ENCODE measurements at regions not wholly inside any gene's neighbourhood (a gene's known extent, or its start where the extent isn't known, plus 50 kb on each side); places are given as distances from the start of the nearest gene placed in this dataset.
"Not testable (repeated sequence)": the region's sequence is repeated elsewhere in the genome, so short reads cannot be mapped to it uniquely, and the experiment has no call there.

DNA sequence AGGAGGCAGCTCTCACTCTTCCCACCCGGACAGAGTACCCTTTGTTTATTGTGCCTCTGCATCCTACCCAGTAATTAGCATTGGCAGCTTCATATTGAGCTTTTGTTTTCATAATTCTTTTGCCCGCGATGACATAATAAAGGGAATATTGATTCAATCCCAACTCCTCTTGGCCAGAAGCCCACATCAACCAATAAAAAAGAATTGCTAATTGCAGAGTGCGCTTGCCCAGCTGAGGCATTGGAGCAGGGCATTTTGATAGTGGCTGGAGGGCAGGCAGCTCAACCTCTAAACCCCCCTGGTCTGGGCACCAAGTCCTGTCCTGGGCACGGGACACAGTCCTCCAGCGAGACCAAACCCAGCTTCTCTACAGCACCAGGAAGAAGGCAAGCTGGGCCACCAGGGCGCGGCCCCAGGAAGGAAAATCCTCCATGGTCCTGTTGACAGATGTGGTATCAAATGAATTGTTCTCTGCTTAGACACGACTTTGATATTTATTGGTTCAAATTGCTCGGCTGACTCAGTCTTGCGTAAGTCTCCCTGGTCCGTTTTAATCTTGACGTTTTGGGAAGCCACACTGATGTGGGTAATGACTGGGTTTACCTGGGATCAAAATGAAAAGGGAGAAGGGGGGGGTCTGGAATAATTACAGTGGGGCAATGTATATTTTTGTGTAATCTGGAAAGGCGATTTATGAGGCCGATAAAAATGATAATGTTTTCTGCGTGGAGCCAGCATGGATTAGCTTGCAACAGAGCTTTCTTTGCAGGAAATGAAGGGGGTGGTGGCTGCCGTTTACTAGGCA, 220.7 kb upstream of the MSX2 start:
- Histone ChIP-seq H3K27me3 (no peaks in the 10 kb centered on the region), H3K36me3 (no peaks in the 10 kb centered on the region), H3K27ac (peak overlapping the region; percentile 76 to 83), H3K4me3 (peak overlapping the region in 2 of 3 donors; percentile 30 to 52), H3K4me1 (peaks cover 0 to 7% of the 10 kb centered on the region in 2 donors), H3K9me3 (peaks cover 4 to 6% of the 10 kb centered on the region in 2 donors)
- intact Hi-C loops (cut with DNase I; ENCODE audit: low total_unique reads) = loop anchor here (1.0 to 5.0 kb wide), 2 partner anchors 20 to 824 kb away; no protein-coding TSS in a partner anchor
- DNase-seq (ENCODE audit: low spot score in 2 of 2) = peak in 1 of 2 donors; percentile 38
- no peak for TF ChIP-seq POLR2AphosphoS5 (IDR thresholded peaks at IDR 0.05)
- TF ChIP-seq, protein P1, sequence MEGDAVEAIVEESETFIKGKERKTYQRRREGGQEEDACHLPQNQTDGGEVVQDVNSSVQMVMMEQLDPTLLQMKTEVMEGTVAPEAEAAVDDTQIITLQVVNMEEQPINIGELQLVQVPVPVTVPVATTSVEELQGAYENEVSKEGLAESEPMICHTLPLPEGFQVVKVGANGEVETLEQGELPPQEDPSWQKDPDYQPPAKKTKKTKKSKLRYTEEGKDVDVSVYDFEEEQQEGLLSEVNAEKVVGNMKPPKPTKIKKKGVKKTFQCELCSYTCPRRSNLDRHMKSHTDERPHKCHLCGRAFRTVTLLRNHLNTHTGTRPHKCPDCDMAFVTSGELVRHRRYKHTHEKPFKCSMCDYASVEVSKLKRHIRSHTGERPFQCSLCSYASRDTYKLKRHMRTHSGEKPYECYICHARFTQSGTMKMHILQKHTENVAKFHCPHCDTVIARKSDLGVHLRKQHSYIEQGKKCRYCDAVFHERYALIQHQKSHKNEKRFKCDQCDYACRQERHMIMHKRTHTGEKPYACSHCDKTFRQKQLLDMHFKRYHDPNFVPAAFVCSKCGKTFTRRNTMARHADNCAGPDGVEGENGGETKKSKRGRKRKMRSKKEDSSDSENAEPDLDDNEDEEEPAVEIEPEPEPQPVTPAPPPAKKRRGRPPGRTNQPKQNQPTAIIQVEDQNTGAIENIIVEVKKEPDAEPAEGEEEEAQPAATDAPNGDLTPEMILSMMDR (IDR thresholded peaks at IDR 0.05) = no peak
- no peak for TF ChIP-seq POLR2A (IDR thresholded peaks at IDR 0.05)

DNA sequence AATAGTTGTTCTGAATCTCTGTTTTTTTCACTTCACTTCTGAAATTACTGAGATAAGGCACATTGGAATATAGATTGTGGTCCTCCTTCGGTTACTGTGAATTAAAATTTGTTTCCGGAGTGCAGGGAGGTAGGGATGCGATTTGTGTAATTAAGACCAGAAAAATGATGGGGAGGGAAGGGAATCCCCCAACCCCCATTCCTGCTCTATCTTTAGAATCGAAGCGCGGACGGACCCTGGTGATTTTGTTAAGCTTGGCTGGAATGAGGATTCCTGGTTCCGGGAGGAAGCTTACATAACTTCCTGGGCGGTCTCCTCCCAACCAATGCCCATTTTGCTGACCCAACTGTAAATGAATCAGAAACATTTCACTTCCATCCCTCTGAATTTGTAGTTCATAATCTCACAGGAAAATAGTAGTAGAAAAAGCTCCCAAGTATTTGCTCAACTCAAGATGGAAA, 220.1 kb upstream of the MSX2 start:
- Histone ChIP-seq H3K9me3 (no peaks in the 10 kb centered on the region), H3K27me3 (no peaks in the 10 kb centered on the region), H3K4me3 (peak overlapping the region in 2 of 3 donors; percentile 30 to 52), H3K36me3 (no peaks in the 10 kb centered on the region), H3K27ac (peak overlapping the region; percentile 76 to 83), H3K4me1 (peaks cover 0 to 7% of the 10 kb centered on the region in 2 donors)
- TF ChIP-seq POLR2AphosphoS5 (IDR thresholded peaks at IDR 0.05) (no peak), POLR2A (IDR thresholded peaks at IDR 0.05) (no peak)
- TF ChIP-seq, protein P1 (IDR thresholded peaks at IDR 0.05) = no peak
- DNase-seq (ENCODE audit: low spot score in 2 of 2) = no peak
- intact Hi-C loops (cut with DNase I; ENCODE audit: low total_unique reads) = loop anchor here (5.0 kb wide), 1 partner anchor 823 kb away; no protein-coding TSS in a partner anchor

DNA sequence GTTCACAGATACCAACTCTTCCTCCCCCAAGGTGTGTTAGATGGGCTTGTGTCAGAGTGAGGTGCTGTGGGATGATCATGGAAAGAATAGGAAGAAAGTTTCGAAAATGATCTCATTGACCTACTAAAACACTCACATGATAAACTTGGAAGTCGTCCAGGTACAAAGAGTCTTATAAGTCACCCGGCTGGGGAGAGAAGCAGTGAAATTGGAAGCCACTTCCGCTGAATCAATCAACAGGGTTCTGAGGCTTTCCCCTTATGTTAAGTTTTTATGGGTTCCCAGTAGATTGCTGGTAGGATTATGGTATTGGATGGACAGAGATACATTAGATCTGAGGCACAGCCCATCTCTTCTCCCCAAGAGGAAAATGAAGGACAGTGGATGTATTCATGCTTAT, 218.8 kb upstream of the MSX2 start:
- intact Hi-C loops (cut with DNase I; ENCODE audit: low total_unique reads) = no loop called here
- H3K4me3 ChIP-seq = no peak overlapping the region
- no peak for TF ChIP-seq POLR2A (IDR thresholded peaks at IDR 0.05)
- no peak for TF ChIP-seq POLR2AphosphoS5 (IDR thresholded peaks at IDR 0.05)
- TF ChIP-seq, protein P1 (IDR thresholded peaks at IDR 0.05) = no peak
- H3K36me3 ChIP-seq = no peaks in the 10 kb centered on the region
- no peaks in the 10 kb centered on the region for H3K9me3 ChIP-seq
- no peak overlapping the region for H3K27ac ChIP-seq
- H3K27me3 ChIP-seq = no peaks in the 10 kb centered on the region
- peaks cover 0 to 7% of the 10 kb centered on the region in 2 donors for H3K4me1 ChIP-seq
- DNase-seq (ENCODE audit: low spot score in 2 of 2) = no peak

DNA sequence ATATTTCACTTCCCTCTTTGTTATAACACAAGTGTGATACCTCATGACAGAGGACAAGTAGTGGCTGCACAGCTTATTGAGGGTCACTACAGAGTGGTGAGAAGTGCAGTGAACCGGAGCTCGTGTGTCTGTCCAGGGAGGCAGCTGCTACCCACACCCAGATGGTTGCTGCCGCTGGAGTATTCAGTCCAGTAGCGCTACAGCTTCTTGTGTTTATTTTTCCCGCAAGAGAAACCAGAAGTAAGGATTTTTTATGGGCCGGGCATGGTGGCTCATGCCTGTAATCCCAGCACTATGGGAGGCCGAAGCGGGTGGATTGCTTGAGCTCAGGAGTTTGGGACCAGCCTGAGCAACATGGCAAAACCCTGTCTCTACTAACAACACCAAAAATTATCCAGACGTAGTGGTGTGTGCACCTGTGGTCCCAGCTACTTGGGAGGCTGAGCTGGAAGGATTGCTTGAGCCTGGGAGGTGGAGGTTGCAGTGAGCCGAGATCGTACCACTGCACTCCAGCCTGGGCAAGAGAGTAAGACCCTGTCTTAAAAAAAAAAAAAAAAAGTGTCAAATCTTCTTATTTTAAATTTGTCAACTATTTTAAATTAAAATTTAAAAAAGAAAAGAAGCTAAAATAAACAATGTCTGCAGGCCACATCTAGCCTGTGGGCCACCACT, 213.5 kb upstream of the MSX2 start:
- not testable (repeated sequence) for H3K4me1 ChIP-seq, H3K36me3 ChIP-seq

DNA sequence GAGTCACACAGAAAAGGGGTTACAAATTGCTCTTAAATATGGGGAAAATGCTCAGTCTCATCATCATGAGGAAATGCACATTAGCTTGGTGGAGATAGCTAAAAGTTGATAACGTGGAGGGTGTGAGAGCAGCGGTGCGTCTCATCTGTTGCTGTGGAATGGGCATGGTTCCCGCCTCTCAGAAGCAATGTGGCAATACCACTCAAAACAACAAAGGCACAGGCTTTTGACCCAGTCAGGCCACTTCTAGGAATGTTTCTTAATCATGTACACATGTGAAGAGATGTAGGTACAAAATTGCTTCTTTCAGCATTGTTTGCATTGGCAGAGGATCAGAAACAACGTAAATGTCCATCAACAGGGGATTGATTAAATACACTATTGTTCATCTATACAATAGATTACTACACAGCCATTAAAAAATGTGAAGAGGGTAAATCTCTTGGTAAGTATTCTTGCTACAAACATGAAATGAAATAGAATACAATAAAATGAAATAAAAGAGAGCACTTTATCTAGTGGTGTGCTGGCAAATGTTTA, 212.6 kb upstream of the MSX2 start:
- TF ChIP-seq POLR2AphosphoS5 (IDR thresholded peaks at IDR 0.05) = no peak
- no peak for TF ChIP-seq POLR2A (IDR thresholded peaks at IDR 0.05)
- TF ChIP-seq, protein P1 (IDR thresholded peaks at IDR 0.05) = no peak
- Histone ChIP-seq H3K4me1 (no peaks in the 10 kb centered on the region), H3K9me3 (no peaks in the 10 kb centered on the region), H3K27me3 (no peaks in the 10 kb centered on the region), H3K27ac (no peak overlapping the region), H3K4me3 (no peak overlapping the region), H3K36me3 (no peaks in the 10 kb centered on the region)
- no peak for DNase-seq (ENCODE audit: low spot score in 2 of 2)
- intact Hi-C loops (cut with DNase I; ENCODE audit: low total_unique reads) = no loop called here

More for the DNA sequence above, 213.5 kb upstream of the MSX2 start:
- DNase-seq (ENCODE audit: low spot score in 2 of 2); H3K27ac ChIP-seq; H3K27me3 ChIP-seq; H3K9me3 ChIP-seq; intact Hi-C loops (cut with DNase I; ENCODE audit: low total_unique reads); H3K4me3 ChIP-seq: not testable (repeated sequence)
